ENCODE measurements at regions not wholly inside any gene's neighbourhood (a gene's known extent, or its start where the extent isn't known, plus 50 kb on each side); places are given as distances from the start of the nearest gene placed in this dataset.

DNA sequence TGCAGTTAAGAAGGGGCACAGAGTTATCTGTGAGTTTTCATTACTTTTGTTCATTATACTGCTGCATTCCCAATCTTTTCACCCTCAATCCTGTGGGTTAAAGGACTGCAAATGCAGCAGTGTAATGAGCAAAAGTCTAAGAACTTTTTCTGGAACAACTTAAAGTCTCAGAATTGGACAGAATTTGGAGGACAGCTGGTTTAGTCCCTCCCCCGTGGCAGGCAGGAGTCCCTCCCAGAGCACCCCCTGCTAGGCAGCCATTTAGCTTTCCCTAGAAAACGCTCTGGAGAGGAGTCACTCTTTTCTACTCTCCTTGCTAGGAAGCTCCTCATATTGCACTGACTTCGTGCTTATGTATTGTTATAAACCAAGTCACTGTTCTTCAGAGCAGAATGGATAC lies 156.3 kb upstream of the UBE2E1 start:
- TF ChIP-seq, protein P1, sequence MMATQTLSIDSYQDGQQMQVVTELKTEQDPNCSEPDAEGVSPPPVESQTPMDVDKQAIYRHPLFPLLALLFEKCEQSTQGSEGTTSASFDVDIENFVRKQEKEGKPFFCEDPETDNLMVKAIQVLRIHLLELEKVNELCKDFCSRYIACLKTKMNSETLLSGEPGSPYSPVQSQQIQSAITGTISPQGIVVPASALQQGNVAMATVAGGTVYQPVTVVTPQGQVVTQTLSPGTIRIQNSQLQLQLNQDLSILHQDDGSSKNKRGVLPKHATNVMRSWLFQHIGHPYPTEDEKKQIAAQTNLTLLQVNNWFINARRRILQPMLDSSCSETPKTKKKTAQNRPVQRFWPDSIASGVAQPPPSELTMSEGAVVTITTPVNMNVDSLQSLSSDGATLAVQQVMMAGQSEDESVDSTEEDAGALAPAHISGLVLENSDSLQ (IDR thresholded peaks at IDR 0.05) = no peak
- TF ChIP-seq TARDBP (IDR thresholded peaks at IDR 0.05) (no peak), NFRKB (IDR thresholded peaks at IDR 0.05) (no peak), LEF1 (IDR thresholded peaks at IDR 0.05; ENCODE audit: borderline replicate concordance) (no peak), FOXM1 (IDR thresholded peaks at IDR 0.05; ENCODE audit: borderline replicate concordance) (no peak), ZNF384 (IDR thresholded peaks at IDR 0.05) (no peak), FOXA1 (IDR thresholded peaks at IDR 0.05) (no peak), SP1 (IDR thresholded peaks at IDR 0.05) (no peak), ELF4 (IDR thresholded peaks at IDR 0.05) (no peak), SUZ12 (IDR thresholded peaks at IDR 0.05) (no peak), L3MBTL2 (conservative IDR thresholded peaks at IDR 0.05) (no peak), HDGF (IDR thresholded peaks at IDR 0.05; ENCODE audit: borderline replicate concordance) (no peak), FOXK2 (IDR thresholded peaks at IDR 0.05) (no peak), BHLHE40 (IDR thresholded peaks at IDR 0.05; ENCODE audit: borderline replicate concordance) (no peak), CTBP1 (IDR thresholded peaks at IDR 0.05; ENCODE audit: borderline replicate concordance) (no peak), ARNT (IDR thresholded peaks at IDR 0.05) (no peak)
- CTCF ChIA-PET = interaction anchor here (0.6 to 1.1 kb wide), 2 partner anchors 13 to 84 kb away, joined by 3 to 6 read pairs; no protein-coding TSS in a partner anchor
- POLR2A ChIA-PET = interaction anchor here (0.7 to 1.5 kb wide), 4 partner anchors 10 to 268 kb away, joined by 3 to 5 read pairs (median 3); partner anchors contain the start of genes NKIRAS1 and RPL15
- DNase-seq (ENCODE audit: extremely low spot score) = no peak

DNA sequence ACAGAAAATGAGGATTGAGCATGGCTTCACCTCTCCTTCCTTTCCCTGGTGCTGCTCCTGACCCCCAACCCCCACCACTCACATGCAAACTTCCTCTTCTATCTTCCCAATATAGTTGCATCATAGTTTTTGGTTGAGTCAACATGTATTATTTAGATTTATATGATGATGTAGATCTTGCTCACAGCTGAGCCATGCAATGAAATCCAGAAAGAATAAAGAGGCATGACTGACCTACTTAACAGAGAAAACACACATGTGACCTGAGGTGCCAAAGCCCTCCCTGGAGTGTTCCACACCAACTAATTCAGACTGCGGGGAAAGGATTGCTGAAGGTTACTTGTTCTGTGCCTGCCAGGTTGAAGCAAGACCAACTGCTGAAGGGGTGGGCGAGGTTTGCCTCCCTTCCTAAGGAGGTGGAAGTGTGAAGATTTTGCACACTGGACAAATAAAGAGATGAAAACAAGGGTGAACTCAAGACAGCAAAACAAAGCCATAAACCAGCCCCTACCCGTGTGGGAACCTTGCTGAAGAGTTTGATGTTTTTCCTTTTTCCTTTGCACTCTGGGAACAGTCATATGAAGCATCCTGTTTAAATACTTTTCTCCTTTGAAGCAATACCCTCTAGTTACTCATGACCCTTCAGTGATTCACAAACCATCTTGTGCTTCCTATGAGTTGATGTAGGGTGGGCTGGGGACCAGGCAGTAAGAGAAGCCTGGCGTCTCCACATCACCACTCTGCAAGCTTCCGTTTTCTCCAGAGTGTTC lies 155.2 kb upstream of the UBE2E1 start:
- ChIA-PET CTCF (interaction anchor here (1.1 kb wide), 1 partner anchor 12 kb away, joined by 3 read pairs; no protein-coding TSS in a partner anchor), POLR2A (no interaction called here)
- no peak for DNase-seq (ENCODE audit: extremely low spot score)
- TF ChIP-seq ARNT (IDR thresholded peaks at IDR 0.05) (no peak), L3MBTL2 (conservative IDR thresholded peaks at IDR 0.05) (no peak), FOXM1 (IDR thresholded peaks at IDR 0.05; ENCODE audit: borderline replicate concordance) (no peak)

DNA sequence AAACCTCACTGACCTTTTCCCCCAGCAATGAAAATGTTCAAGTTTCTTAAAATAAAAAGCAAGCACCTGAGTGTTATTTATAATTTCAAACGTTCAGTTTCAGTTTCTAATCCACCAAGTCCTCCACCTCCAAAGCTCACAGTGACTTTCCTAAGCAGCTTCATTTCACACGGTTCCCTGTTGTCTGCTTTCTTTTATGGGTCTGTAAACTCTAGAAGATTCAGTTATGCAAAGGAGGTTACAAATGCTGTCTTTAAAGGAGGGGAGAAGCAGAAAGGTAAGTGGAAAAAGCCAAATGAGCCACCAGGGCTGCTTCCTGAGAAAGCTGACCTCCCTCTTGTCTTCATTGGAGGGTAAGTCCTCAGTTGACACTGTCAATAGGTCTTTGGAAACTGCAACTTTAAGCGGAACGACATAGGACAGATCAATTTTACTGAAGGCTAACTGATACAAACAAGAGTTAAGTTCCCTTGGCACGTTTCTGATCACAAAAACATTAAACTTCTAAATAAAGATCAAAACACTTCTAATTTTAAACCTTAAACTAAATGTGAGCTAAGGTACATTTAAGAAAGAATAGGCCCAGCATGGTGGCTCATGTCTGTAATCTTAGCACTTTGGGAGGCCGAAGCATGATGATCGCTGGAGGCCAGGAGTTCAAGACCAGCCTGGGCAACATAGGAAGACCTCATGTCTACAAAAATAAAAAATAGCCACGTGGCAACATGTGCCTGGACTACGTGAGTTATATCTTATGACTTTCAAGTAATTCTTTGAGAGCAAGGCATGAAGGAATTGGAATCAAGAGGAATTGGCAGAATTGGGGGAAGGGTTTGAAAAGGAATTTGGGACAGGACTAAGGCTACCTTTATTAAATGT lies 151.9 kb upstream of the UBE2E1 start:
- POLR2A ChIA-PET = no interaction called here
- no peak for DNase-seq (ENCODE audit: extremely low spot score)
- CTCF ChIA-PET = no interaction called here
- no peak for TF ChIP-seq ZNF384 (IDR thresholded peaks at IDR 0.05)
- no peak for TF ChIP-seq TARDBP (IDR thresholded peaks at IDR 0.05)
- TF ChIP-seq ELF4 (IDR thresholded peaks at IDR 0.05) = no peak
- no peak for TF ChIP-seq SUZ12 (IDR thresholded peaks at IDR 0.05)
- TF ChIP-seq SP1 (IDR thresholded peaks at IDR 0.05) = no peak
- TF ChIP-seq CTBP1 (IDR thresholded peaks at IDR 0.05; ENCODE audit: borderline replicate concordance) = no peak
- TF ChIP-seq, protein P1 (IDR thresholded peaks at IDR 0.05) = no peak
- no peak for TF ChIP-seq NFRKB (IDR thresholded peaks at IDR 0.05)
- TF ChIP-seq FOXM1 (IDR thresholded peaks at IDR 0.05; ENCODE audit: borderline replicate concordance) = no peak
- no peak for TF ChIP-seq FOXK2 (IDR thresholded peaks at IDR 0.05)
- TF ChIP-seq FOXA1 (IDR thresholded peaks at IDR 0.05) = no peak
- TF ChIP-seq BHLHE40 (IDR thresholded peaks at IDR 0.05; ENCODE audit: borderline replicate concordance) = no peak
- no peak for TF ChIP-seq LEF1 (IDR thresholded peaks at IDR 0.05; ENCODE audit: borderline replicate concordance)
- TF ChIP-seq HDGF (IDR thresholded peaks at IDR 0.05; ENCODE audit: borderline replicate concordance) = no peak
- TF ChIP-seq ARNT (IDR thresholded peaks at IDR 0.05) = no peak

DNA sequence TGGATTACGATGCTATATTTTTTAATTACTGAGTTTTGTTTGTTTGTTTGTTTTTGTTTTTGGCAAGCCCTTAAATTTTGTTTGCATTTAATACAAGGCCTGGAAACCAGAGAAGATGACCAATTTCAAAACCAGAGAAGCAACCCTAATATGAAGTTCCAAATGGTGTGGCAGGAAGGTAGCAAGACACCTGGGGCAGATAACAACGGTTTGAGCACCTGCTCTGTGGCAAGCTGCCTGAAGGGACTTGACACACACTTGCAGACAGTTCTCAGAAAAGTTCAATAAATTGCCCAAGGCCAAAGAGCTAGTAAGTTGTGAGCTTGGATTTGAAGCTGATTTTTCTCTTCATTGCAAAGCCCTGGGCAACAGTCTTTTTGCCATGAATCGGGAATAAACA lies 151.2 kb upstream of the UBE2E1 start:
- DNase-seq (ENCODE audit: extremely low spot score) = no peak
- ChIA-PET POLR2A (no interaction called here), CTCF (no interaction called here)
- TF ChIP-seq FOXM1 (IDR thresholded peaks at IDR 0.05; ENCODE audit: borderline replicate concordance) (no peak), ELF4 (IDR thresholded peaks at IDR 0.05) (no peak), LEF1 (IDR thresholded peaks at IDR 0.05; ENCODE audit: borderline replicate concordance) (no peak), FOXA1 (IDR thresholded peaks at IDR 0.05) (no peak), SUZ12 (IDR thresholded peaks at IDR 0.05) (no peak), L3MBTL2 (conservative IDR thresholded peaks at IDR 0.05) (no peak)
- TF ChIP-seq, protein P1 (IDR thresholded peaks at IDR 0.05) = no peak

DNA sequence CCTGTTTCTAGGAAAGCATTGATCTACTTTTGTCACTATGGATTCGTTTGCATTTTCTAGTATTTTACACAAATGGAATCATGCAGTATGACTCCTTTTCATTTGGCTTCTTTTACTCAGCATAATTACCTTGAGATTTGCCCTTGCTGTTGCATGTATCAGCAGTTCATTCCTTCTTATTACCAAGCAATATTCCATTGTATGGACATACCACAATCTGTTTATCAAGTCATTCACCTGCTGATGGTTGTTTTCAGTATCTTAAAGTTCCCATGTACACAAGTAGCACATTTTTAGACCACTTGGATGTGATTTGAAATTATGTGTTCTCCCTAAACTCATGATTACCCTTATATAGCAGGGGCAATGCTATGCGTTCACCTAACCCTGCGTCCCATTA lies 150.0 kb upstream of the UBE2E1 start:
- POLR2A ChIA-PET = no interaction called here
- DNase-seq (ENCODE audit: extremely low spot score) = no peak
- CTCF ChIA-PET = no interaction called here
- no peak for TF ChIP-seq ARNT (IDR thresholded peaks at IDR 0.05)
- TF ChIP-seq HDGF (IDR thresholded peaks at IDR 0.05; ENCODE audit: borderline replicate concordance) = no peak

DNA sequence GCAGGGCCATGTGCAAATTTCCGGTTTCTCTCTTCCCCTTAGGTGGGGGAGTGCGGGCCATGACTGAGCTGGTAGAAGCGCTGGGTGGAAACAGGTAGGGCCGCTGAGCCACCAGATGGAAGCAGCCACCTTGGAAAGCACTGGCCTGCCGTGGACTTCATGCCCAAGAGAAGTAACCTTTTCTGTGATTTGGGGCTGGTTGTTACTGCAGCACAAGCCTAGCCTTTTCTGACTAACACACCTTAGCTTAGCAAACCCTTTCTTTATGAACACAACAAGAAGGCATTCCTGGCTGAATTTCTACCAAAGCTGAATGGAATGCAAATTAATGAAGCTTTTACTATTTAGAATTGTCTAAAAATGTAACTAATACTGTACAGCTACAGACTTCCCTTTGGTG lies 149.6 kb upstream of the UBE2E1 start:
- ChIA-PET CTCF (no interaction called here), POLR2A (no interaction called here)
- DNase-seq (ENCODE audit: extremely low spot score) = no peak
- TF ChIP-seq FOXK2 (IDR thresholded peaks at IDR 0.05) = no peak
- TF ChIP-seq ARNT (IDR thresholded peaks at IDR 0.05) = no peak
- TF ChIP-seq SP1 (IDR thresholded peaks at IDR 0.05) = no peak
- no peak for TF ChIP-seq CTBP1 (IDR thresholded peaks at IDR 0.05; ENCODE audit: borderline replicate concordance)
- no peak for TF ChIP-seq LEF1 (IDR thresholded peaks at IDR 0.05; ENCODE audit: borderline replicate concordance)
- no peak for TF ChIP-seq ELF4 (IDR thresholded peaks at IDR 0.05)
- no peak for TF ChIP-seq SUZ12 (IDR thresholded peaks at IDR 0.05)
